ENCODE measurements at regions not wholly inside any gene's neighbourhood (a gene's known extent, or its start where the extent isn't known, plus 50 kb on each side); places are given as distances from the start of the nearest gene placed in this dataset.

- no peaks in the 10 kb centered on the region for H4K20me1 ChIP-seq (ENCODE audit: insufficient read depth, low read length)
- H3K27me3 ChIP-seq (ENCODE audit: control insufficient read depth in 2 of 2, insufficient read depth in 2 of 2, low read length in 2 of 2) = no peaks in the 10 kb centered on the region
- H3K9me3 Mint-ChIP-seq = peaks cover 0 to 7% (median 0%) of the 10 kb centered on the region in 7 donors
- H3K27me3 Mint-ChIP-seq (ENCODE audit: low read depth in 3 of 3) = peaks cover 0 to 9% (median 1%) of the 10 kb centered on the region in 3 donors
- no peak for DNase-seq
- no peak overlapping the region for H3K4me2 ChIP-seq (replicated peaks; ENCODE audit: extremely low read depth, low read length, poor library complexity, severe bottlenecking)
- H3K4me3 Mint-ChIP-seq = no peak overlapping the region
- H3K36me3 Mint-ChIP-seq = no peaks in the 10 kb centered on the region
- no peaks in the 10 kb centered on the region for H3K36me3 ChIP-seq (replicated peaks in 1 of 2; ENCODE audit: control insufficient read depth in 1 of 2, insufficient read depth in 2 of 2, low read length in 2 of 2)
- H3K4me1 Mint-ChIP-seq = no peaks in the 10 kb centered on the region
- no peak overlapping the region for H3K9ac ChIP-seq (ENCODE audit: insufficient read depth, low read length, poor library complexity, severe bottlenecking)
- H3K4me3 ChIP-seq (replicated peaks in 1 of 3; ENCODE audit: low read depth in 2 of 3, low read length in 3 of 3) = no peak overlapping the region
- no peak for TF ChIP-seq CTCF (IDR thresholded peaks at IDR 0.05)
- no peak overlapping the region for H3K27ac Mint-ChIP-seq
- H3K27ac ChIP-seq (ENCODE audit: low read depth in 1 of 2, low read length in 2 of 2) = no peak overlapping the region
- no peaks in the 10 kb centered on the region for H3K9me3 ChIP-seq (replicated peaks in 1 of 2; ENCODE audit: control insufficient read depth in 1 of 2, insufficient read depth in 1 of 2, low read length in 2 of 2)
- H3K4me1 ChIP-seq (ENCODE audit: control insufficient read depth in 1 of 2, insufficient read depth in 2 of 2, low read length in 2 of 2) = no peaks in the 10 kb centered on the region
- H3K79me2 ChIP-seq (ENCODE audit: insufficient read depth, low read length) = no peaks in the 10 kb centered on the region
- intact Hi-C loops (cut with micrococcal nuclease) = no loop called here
- H2AFZ ChIP-seq (ENCODE audit: insufficient read depth, low read depth, low read length, poor library complexity, severe bottlenecking) = no peak overlapping the region
Measured at GRCh38 chr1:213617133-213617532, 370.6 kb upstream of the PROX1 start.

GRCh38 chr1:213618094-213618493 is 369.7 kb upstream of the PROX1 start:
- Mint-ChIP-seq H3K27me3 (ENCODE audit: low read depth in 3 of 3) (peaks cover 0 to 5% (median 1%) of the 10 kb centered on the region in 3 donors), H3K9me3 (peaks cover 0 to 13% (median 0%) of the 10 kb centered on the region in 7 donors), H3K27ac (no peak overlapping the region), H3K4me1 (no peaks in the 10 kb centered on the region), H3K36me3 (no peaks in the 10 kb centered on the region), H3K4me3 (no peak overlapping the region)
- Histone ChIP-seq H3K9me3 (replicated peaks in 1 of 2; ENCODE audit: control insufficient read depth in 1 of 2, insufficient read depth in 1 of 2, low read length in 2 of 2) (no peaks in the 10 kb centered on the region), H3K27ac (ENCODE audit: low read depth in 1 of 2, low read length in 2 of 2) (no peak overlapping the region), H3K4me1 (ENCODE audit: control insufficient read depth in 1 of 2, insufficient read depth in 2 of 2, low read length in 2 of 2) (no peaks in the 10 kb centered on the region), H3K4me3 (replicated peaks in 1 of 3; ENCODE audit: low read depth in 2 of 3, low read length in 3 of 3) (no peak overlapping the region), H3K4me2 (replicated peaks; ENCODE audit: extremely low read depth, low read length, poor library complexity, severe bottlenecking) (no peak overlapping the region), H3K36me3 (replicated peaks in 1 of 2; ENCODE audit: control insufficient read depth in 1 of 2, insufficient read depth in 2 of 2, low read length in 2 of 2) (no peaks in the 10 kb centered on the region), H3K27me3 (ENCODE audit: control insufficient read depth in 2 of 2, insufficient read depth in 2 of 2, low read length in 2 of 2) (no peaks in the 10 kb centered on the region), H3K79me2 (ENCODE audit: insufficient read depth, low read length) (no peaks in the 10 kb centered on the region), H4K20me1 (ENCODE audit: insufficient read depth, low read length) (no peaks in the 10 kb centered on the region), H2AFZ (ENCODE audit: insufficient read depth, low read depth, low read length, poor library complexity, severe bottlenecking) (no peak overlapping the region), H3K9ac (ENCODE audit: insufficient read depth, low read length, poor library complexity, severe bottlenecking) (no peak overlapping the region)
- DNase-seq = no peak
- intact Hi-C loops (cut with micrococcal nuclease) = no loop called here
- TF ChIP-seq CTCF (IDR thresholded peaks at IDR 0.05) = no peak
- WGBS (ENCODE audit: insufficient coverage) = no CpG with 5 or more reads among the region's 1 CpG
